WTC11 (cell line): ENCODE measurements at regions not wholly inside any gene's neighbourhood (a gene's known extent, or its start where the extent isn't known, plus 50 kb on each side); places are given as distances from the start of the nearest gene placed in this dataset.
A peak's percentile ranks its signal among the peaks of the same experiment; 100 is the strongest.

Source experiments
- ATAC-seq: fragments of 200-7000 bp; cut with Tn5 transposase; 2 replicates; pipeline ENCODE4 v1.10.0; 2021; ENCODE audit warnings: mild to moderate bottlenecking, moderate library complexity
- CTCF ChIA-PET: fragments of 300-600 bp; sonication (Branson Sonifier 250); formaldehyde crosslinking; loops from one replicate; lab custom pipeline; 2021; ENCODE audit warnings: antibody characterized with exemption; lab: Charles Lee
- POLR2A ChIA-PET: fragments of 350-600 bp; sonication (Branson Sonifier 250); formaldehyde crosslinking; loops from one replicate; lab custom pipeline; 2021; ENCODE audit warnings: antibody characterized with exemption; lab: Charles Lee
- DNase-seq: peaks from one replicate; pipeline ENCODE4 v3.0.0; 2021; ENCODE audit warnings: low spot score
- H3K27ac Mint-ChIP-seq: 2 replicates; pipeline ENCODE4 v1.8.0; 2021; ENCODE audit warnings: mixed read lengths
- H3K27me3 Mint-ChIP-seq: 2 replicates; pipeline ENCODE4 v1.8.0; 2021; ENCODE audit warnings: low read depth, mild to moderate bottlenecking, moderate library complexity, mixed read lengths
- H3K36me3 Mint-ChIP-seq: 2 replicates; pipeline ENCODE4 v1.8.0; 2021; ENCODE audit warnings: mixed read lengths
- H3K4me1 Mint-ChIP-seq: 2 replicates; pipeline ENCODE4 v1.8.0; 2022; ENCODE audit warnings: mixed read lengths
- H3K4me3 Mint-ChIP-seq: 2 replicates; pipeline ENCODE4 v1.8.0; 2021; ENCODE audit warnings: mild to moderate bottlenecking, moderate library complexity, mixed read lengths
- H3K9me3 Mint-ChIP-seq: 2 replicates; pipeline ENCODE4 v1.8.0; 2021; ENCODE audit warnings: mixed read lengths
- AFF4 ChIP-seq: sonication (generic); formaldehyde crosslinking; IDR thresholded peaks from 2 replicates; pipeline ENCODE4 v1.8.1; 2023; ENCODE audit warnings: mild to moderate bottlenecking, missing genetic modification reagents, borderline replicate concordance
- AR ChIP-seq: fragments of 250-450 bp; sonication (Bioruptor Pico); IDR thresholded peaks from 2 replicates; pipeline ENCODE4 v1.9.0; 2021; ENCODE audit warnings: mild to moderate bottlenecking
- CREM ChIP-seq: sonication (generic); formaldehyde crosslinking; IDR thresholded peaks from 2 replicates; pipeline ENCODE4 v1.8.1; 2022; ENCODE audit warnings: mild to moderate bottlenecking, missing genetic modification reagents, moderate library complexity
- ESRRA ChIP-seq: sonication (generic); formaldehyde crosslinking; IDR thresholded peaks from 2 replicates; pipeline ENCODE4 v1.8.1; 2022; ENCODE audit warnings: mild to moderate bottlenecking, missing genetic modification reagents, borderline replicate concordance
- HMGXB4 ChIP-seq: sonication (generic); formaldehyde crosslinking; IDR thresholded peaks from 2 replicates; pipeline ENCODE4 v1.8.1; 2023; ENCODE audit warnings: mild to moderate bottlenecking, moderate library complexity, missing genetic modification reagents
- NFATC4 ChIP-seq: fragments of 250-450 bp; sonication (Bioruptor Pico); IDR thresholded peaks from 2 replicates; pipeline ENCODE4 v1.9.0; 2021; ENCODE audit warnings: mild to moderate bottlenecking
- NFE2L1 ChIP-seq: sonication (generic); formaldehyde crosslinking; IDR thresholded peaks from 2 replicates; pipeline ENCODE4 v1.8.1; 2023; ENCODE audit warnings: missing genetic modification reagents
- NFYB ChIP-seq: sonication (generic); formaldehyde crosslinking; conservative IDR thresholded peaks from 2 replicates; pipeline ENCODE4 v1.8.0; 2022; ENCODE audit warnings: low read depth, missing genetic modification reagents
- PRRX2 ChIP-seq: fragments of 250-450 bp; sonication (Bioruptor Pico); IDR thresholded peaks from 2 replicates; pipeline ENCODE4 v1.8.0; 2021; ENCODE audit warnings: mild to moderate bottlenecking
- RORB ChIP-seq: fragments of 250-450 bp; sonication (Bioruptor Pico); IDR thresholded peaks from 2 replicates; pipeline ENCODE4 v1.9.0; 2021; ENCODE audit warnings: mild to moderate bottlenecking
- ZNF281 ChIP-seq: sonication (generic); formaldehyde crosslinking; IDR thresholded peaks from 2 replicates; pipeline ENCODE4 v1.8.0; 2023; ENCODE audit warnings: mild to moderate bottlenecking, missing genetic modification reagents
- ZNF671 ChIP-seq: fragments of 250-450 bp; sonication (Bioruptor Pico); IDR thresholded peaks from 2 replicates; pipeline ENCODE4 v1.8.0; 2021; ENCODE audit warnings: mild to moderate bottlenecking
- TF ChIP-seq, protein P1 (sequence below): fragments of 250-450 bp; sonication (Bioruptor Pico); IDR thresholded peaks from 2 replicates; pipeline ENCODE4 v1.9.0; 2021; ENCODE audit warnings: mild to moderate bottlenecking, borderline replicate concordance
- TF ChIP-seq, protein P2 (sequence below): sonication (generic); formaldehyde crosslinking; IDR thresholded peaks from 2 replicates; pipeline ENCODE4 v1.8.1; 2023; ENCODE audit warnings: mild to moderate bottlenecking, missing genetic modification reagents

GRCh38 chr6:26249707-26249956 is 115.4 kb upstream of the BTN3A2 start (continued):
- TF ChIP-seq ZNF281 (0 out of 2 replicates have a peak, but pooled peaks have one; percentile 0), PRRX2 (CRISPR knock-in tag) (peak; percentile 97), ZNF671 (CRISPR knock-in tag) (peak; percentile 92; the same call in 1 of the 2 replicates), RORB (no peak), AR (CRISPR knock-in tag) (peak; percentile 98), NFYB (no peak)
- TF ChIP-seq, protein P1, sequence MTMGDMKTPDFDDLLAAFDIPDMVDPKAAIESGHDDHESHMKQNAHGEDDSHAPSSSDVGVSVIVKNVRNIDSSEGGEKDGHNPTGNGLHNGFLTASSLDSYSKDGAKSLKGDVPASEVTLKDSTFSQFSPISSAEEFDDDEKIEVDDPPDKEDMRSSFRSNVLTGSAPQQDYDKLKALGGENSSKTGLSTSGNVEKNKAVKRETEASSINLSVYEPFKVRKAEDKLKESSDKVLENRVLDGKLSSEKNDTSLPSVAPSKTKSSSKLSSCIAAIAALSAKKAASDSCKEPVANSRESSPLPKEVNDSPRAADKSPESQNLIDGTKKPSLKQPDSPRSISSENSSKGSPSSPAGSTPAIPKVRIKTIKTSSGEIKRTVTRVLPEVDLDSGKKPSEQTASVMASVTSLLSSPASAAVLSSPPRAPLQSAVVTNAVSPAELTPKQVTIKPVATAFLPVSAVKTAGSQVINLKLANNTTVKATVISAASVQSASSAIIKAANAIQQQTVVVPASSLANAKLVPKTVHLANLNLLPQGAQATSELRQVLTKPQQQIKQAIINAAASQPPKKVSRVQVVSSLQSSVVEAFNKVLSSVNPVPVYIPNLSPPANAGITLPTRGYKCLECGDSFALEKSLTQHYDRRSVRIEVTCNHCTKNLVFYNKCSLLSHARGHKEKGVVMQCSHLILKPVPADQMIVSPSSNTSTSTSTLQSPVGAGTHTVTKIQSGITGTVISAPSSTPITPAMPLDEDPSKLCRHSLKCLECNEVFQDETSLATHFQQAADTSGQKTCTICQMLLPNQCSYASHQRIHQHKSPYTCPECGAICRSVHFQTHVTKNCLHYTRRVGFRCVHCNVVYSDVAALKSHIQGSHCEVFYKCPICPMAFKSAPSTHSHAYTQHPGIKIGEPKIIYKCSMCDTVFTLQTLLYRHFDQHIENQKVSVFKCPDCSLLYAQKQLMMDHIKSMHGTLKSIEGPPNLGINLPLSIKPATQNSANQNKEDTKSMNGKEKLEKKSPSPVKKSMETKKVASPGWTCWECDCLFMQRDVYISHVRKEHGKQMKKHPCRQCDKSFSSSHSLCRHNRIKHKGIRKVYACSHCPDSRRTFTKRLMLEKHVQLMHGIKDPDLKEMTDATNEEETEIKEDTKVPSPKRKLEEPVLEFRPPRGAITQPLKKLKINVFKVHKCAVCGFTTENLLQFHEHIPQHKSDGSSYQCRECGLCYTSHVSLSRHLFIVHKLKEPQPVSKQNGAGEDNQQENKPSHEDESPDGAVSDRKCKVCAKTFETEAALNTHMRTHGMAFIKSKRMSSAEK (CRISPR knock-in tag), result peak; percentile 93

- Mint-ChIP-seq H3K4me1 (peaks cover 27% of the 10 kb centered on the region), H3K27ac (peak overlapping the region; percentile 98), H3K36me3 (peaks cover 16% of the 10 kb centered on the region), H3K27me3 (no peaks in the 10 kb centered on the region), H3K4me3 (peak overlapping the region; percentile 96), H3K9me3 (no peaks in the 10 kb centered on the region)
- CTCF ChIA-PET, result interaction anchor here (0.8 to 1.7 kb wide), 6 partner anchors 8 to 31 kb away, joined by 3 to 6 read pairs (median 4); a partner anchor contains a TSS
- ATAC-seq (peak; percentile 53), DNase-seq (peak; percentile 74)
- POLR2A ChIA-PET, result interaction anchor here (0.5 to 4.3 kb wide), 37 partner anchors 8 to 1644 kb away, joined by 3 to 97 read pairs (median 11); a partner anchor contains a TSS
- TF ChIP-seq HMGXB4 (CRISPR knock-in tag) (peak; percentile 70), ZNF281 (0 out of 2 replicates have a peak, but pooled peaks have one; percentile 58), ESRRA (CRISPR knock-in tag) (no peak), NFATC4 (no peak; the same call in 1 of the 2 replicates), NFE2L1 (peak; percentile 51; the same call in 1 of the 2 replicates), CREM (CRISPR knock-in tag) (peak; percentile 40; the same call in 1 of the 2 replicates), ZNF671 (CRISPR knock-in tag) (no peak), AFF4 (CRISPR knock-in tag) (peak; percentile 86; the same call in 1 of the 2 replicates)
- TF ChIP-seq, protein P2, sequence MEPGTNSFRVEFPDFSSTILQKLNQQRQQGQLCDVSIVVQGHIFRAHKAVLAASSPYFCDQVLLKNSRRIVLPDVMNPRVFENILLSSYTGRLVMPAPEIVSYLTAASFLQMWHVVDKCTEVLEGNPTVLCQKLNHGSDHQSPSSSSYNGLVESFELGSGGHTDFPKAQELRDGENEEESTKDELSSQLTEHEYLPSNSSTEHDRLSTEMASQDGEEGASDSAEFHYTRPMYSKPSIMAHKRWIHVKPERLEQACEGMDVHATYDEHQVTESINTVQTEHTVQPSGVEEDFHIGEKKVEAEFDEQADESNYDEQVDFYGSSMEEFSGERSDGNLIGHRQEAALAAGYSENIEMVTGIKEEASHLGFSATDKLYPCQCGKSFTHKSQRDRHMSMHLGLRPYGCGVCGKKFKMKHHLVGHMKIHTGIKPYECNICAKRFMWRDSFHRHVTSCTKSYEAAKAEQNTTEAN (CRISPR knock-in tag), result 0 out of 2 replicates have a peak, but pooled peaks have one; percentile 19
Measured at GRCh38 chr6:26249957-26250697, 114.9 kb upstream of the BTN3A2 start.
